Left ventricle myocardium superior (tissue), 1 donor: ENCODE measurements at regions not wholly inside any gene's neighbourhood (a gene's known extent, or its start where the extent isn't known, plus 50 kb on each side); places are given as distances from the start of the nearest gene placed in this dataset.

ENCODE experiments used
- ATAC-seq: fragments of 200-7000 bp; cut with Tn5 transposase; one replicate; pipeline ENCODE4 v1.9.1; 2020; ENCODE audit warnings: mild to moderate bottlenecking, moderate library complexity
- DNase-seq: peaks from one replicate; pipeline ENCODE4 v3.0.0-alpha.2; 2020
- intact Hi-C: fragments of 100-400 bp; cut with micrococcal nuclease; formaldehyde crosslinking; loops from one replicate; pipeline ENCODE4 v1.11.0; 2022
- donor health status: DM: no; HTN: yes; CAD: no; lungs with severe emphysema.

- DNase-seq = no peak
- intact Hi-C loops = no loop called here
- no peak for ATAC-seq
Measured at GRCh38 chr14:103255555-103255954, 78.5 kb upstream of the EIF5 start.

GRCh38 chr14:103256406-103256805 lies 77.6 kb upstream of the EIF5 start:
- no peak for DNase-seq
- intact Hi-C loops = no loop called here
- no peak for ATAC-seq

GRCh38 chr14:103257211-103257962 lies 76.7 kb upstream of the EIF5 start:
- ATAC-seq (no peak), DNase-seq (no peak)
- intact Hi-C loops = no loop called here

GRCh38 chr14:103258211-103258610 lies 75.8 kb upstream of the EIF5 start:
- intact Hi-C loops = no loop called here
- ATAC-seq (no peak), DNase-seq (no peak)

GRCh38 chr14:103259184-103259583 lies 74.9 kb upstream of the EIF5 start:
- intact Hi-C loops = no loop called here
- DNase-seq (no peak), ATAC-seq (no peak)

GRCh38 chr14:103259801-103260628 lies 74.0 kb upstream of the EIF5 start:
- no peak for DNase-seq

GRCh38 chr14:103260629-103261124 lies 73.4 kb upstream of the EIF5 start:
- intact Hi-C loops = no loop called here
- peak; percentile 55 for DNase-seq
- ATAC-seq = peak; percentile 90

More at GRCh38 chr14:103259801-103260628, 74.0 kb upstream of the EIF5 start:
- intact Hi-C loops = no loop called here
- ATAC-seq = peak; percentile 68

GRCh38 chr14:103267226-103267910 lies 66.7 kb upstream of the EIF5 start:
- intact Hi-C loops = no loop called here
- ATAC-seq = no peak
- DNase-seq = no peak

- ATAC-seq (no peak), DNase-seq (no peak)
- intact Hi-C loops = no loop called here
Measured at GRCh38 chr14:103271189-103271588, 62.8 kb upstream of the EIF5 start.

- DNase-seq (no peak), ATAC-seq (peak; percentile 43)
- intact Hi-C loops = no loop called here
Measured at GRCh38 chr14:103273145-103273744, 60.8 kb upstream of the EIF5 start.

- peak; percentile 19 for ATAC-seq
- intact Hi-C loops = no loop called here
- no peak for DNase-seq
Measured at GRCh38 chr14:103273745-103274615, 60.1 kb upstream of the EIF5 start.

- no peak for ATAC-seq
- no peak for DNase-seq
- intact Hi-C loops = no loop called here
Measured at GRCh38 chr14:103275000-103275399, 59.0 kb upstream of the EIF5 start.

GRCh38 chr14:103277931-103278330 lies 56.1 kb upstream of the EIF5 start:
- intact Hi-C loops = no loop called here
- ATAC-seq = no peak
- DNase-seq = no peak

GRCh38 chr14:103279142-103280025 lies 54.7 kb upstream of the EIF5 start:
- intact Hi-C loops = no loop called here
- ATAC-seq (peak; percentile 61), DNase-seq (peak; percentile 57)

GRCh38 chr14:103280278-103280928 lies 53.6 kb upstream of the EIF5 start:
- intact Hi-C loops = no loop called here
- DNase-seq = no peak
- ATAC-seq = peak; percentile 39

GRCh38 chr14:103281496-103282231 lies 52.4 kb upstream of the EIF5 start:
- intact Hi-C loops = no loop called here
- no peak for DNase-seq
- peak; percentile 89 for ATAC-seq
